Embryonic facial prominence (tissue), 1 donor: ENCODE measurements at regions not wholly inside any gene's neighbourhood (a gene's known extent, or its start where the extent isn't known, plus 50 kb on each side); places are given as distances from the start of the nearest gene placed in this dataset.
"Not testable (repeated sequence)": the region's sequence is repeated elsewhere in the genome, so short reads cannot be mapped to it uniquely, and the experiment has no call there.

Source experiments
- DNase-seq: peaks from one replicate; pipeline ENCODE4 v3.0.0-alpha.2; 2016; ENCODE audit errors: extremely low spot score

GRCh38 chr11:80718611-80719291 is 1277.9 kb upstream of the TENM4 start:
- DNase-seq, result no peak

- DNase-seq, result no peak
Measured at GRCh38 chr11:80702264-80702663, 1261.4 kb upstream of the TENM4 start.

DNA sequence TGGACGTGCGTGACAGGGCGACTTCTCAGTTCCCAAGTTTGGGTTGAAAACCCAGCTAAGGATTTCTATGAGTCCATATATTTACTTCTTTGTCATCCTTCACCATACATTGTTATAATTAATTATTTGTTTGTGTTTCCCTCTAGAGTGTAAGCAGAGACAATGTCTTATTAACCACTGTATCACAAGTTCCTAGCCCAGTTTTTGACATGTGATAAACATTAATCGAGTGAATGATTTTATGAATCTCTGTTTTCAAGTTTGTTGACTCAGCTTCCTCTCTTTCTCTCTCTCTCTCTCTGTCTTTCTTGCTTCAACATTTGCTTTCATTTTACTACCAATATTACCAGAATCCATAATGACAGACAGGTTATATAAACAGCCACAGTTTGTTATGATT is 1259.6 kb upstream of the TENM4 start:
- no peak for DNase-seq

- DNase-seq, result not testable (repeated sequence)
Measured at GRCh38 chr11:80699406-80700177, 1258.8 kb upstream of the TENM4 start.

GRCh38 chr11:80698637-80699036 is 1257.8 kb upstream of the TENM4 start:
- DNase-seq, result no peak

- DNase-seq, result no peak
Measured at GRCh38 chr11:80694385-80694784, 1253.6 kb upstream of the TENM4 start.

DNA sequence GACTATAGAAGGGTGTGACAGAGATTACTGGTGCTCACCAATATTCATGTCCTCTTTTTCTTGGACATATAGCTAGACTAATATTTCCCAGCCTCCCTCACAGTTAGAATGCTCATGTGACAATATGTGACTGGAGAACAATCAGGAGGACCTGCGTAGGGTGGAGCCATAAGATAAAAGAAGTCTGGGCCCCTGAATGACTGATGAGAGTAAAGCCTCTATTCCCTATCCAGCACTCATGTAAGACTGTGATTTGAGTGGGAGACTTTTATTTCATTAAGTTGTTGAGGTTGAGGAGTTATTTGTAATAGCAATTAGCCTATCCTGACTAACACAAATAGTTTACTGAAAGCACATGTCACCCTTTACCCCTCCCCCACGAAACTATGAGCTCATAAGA is 1247.1 kb upstream of the TENM4 start:
- no peak for DNase-seq

DNA sequence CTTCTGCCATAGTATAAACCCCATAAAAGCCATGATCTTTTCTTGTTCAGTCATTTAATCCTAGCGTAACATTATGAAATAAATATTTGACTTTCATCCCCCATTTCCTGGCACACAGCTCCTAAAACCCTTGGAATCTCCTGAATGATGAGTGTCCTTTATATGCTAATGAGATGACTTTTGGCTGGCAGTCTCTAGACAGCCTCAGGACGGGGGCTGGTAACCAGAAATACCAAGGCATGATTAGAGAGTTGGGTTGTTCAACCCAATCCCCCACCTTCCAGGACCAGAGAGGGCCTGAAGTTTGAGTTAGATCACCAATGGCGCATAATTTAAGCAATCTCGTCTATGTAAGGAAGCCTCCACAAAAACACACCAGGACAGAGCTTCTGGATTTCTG is 1246.1 kb upstream of the TENM4 start:
- DNase-seq, result no peak

GRCh38 chr11:80673566-80673965 is 1232.7 kb upstream of the TENM4 start:
- no peak for DNase-seq

GRCh38 chr11:80669620-80670019 is 1228.8 kb upstream of the TENM4 start:
- no peak for DNase-seq

GRCh38 chr11:80668039-80668438 is 1227.2 kb upstream of the TENM4 start:
- no peak for DNase-seq

DNA sequence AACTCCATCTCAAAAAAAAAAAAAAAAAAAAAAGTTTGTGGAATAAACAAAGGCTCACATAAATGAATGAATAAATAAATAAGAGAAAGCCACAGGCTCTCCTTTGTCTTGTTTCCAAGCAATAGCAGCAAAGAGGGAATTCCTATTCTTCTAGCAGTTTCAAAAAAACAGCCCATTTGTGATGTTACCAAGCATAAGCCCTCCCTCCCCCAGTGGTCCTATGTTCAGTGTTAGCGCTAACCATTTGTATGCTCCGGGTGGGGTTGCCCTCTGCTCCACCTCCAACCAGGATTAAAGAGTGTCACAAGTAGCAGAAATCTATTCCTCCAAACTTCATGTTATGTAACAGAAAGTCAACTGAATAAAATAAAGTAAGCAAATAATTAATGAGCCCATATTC is 1215.0 kb upstream of the TENM4 start:
- no peak for DNase-seq

- no peak for DNase-seq
Measured at GRCh38 chr11:80650966-80651365, 1210.1 kb upstream of the TENM4 start.

- DNase-seq, result no peak
Measured at GRCh38 chr11:80649186-80649585, 1208.4 kb upstream of the TENM4 start.

- no peak for DNase-seq
Measured at GRCh38 chr11:80638296-80638695, 1197.5 kb upstream of the TENM4 start.

DNA sequence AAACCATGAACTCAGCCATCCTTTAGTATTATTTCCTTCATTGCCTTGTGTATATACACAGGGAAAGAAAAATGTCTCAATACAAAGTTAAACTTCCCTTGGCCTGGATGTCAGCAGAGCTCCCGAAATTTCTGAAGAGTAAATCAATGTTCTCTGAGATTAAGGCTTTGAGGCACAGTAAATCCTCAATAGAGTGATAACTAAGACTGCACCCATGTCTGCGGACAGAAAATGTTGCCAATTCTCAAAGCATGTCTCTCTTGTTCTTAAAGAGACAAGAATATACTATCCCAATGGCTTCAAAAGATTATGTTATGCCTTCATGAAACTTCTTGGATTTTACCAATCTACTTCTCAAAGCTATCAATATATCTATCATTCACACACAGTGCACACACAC is 1196.7 kb upstream of the TENM4 start:
- DNase-seq, result no peak

DNA sequence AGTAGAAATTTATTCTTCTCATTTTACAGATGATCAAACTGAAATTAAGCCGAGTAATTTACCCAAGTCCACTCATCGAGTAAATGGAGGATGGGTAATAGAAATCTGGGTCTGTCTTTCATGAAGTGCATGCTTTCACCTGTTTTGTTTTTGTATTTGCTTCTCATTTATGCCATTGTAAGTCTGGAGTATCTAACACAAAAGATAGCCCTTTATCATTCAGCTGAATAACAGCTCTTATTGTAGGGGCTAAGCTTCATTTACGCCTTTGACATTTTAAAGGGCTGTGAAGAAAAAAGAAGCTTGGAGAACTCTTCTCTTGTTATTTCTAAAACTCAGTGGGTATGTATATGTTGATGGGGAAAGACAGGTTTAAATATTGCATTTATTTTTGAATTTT is 1196.2 kb upstream of the TENM4 start:
- DNase-seq, result no peak

GRCh38 chr11:80635178-80635577 is 1194.3 kb upstream of the TENM4 start:
- no peak for DNase-seq

GRCh38 chr11:80632691-80633090 is 1191.9 kb upstream of the TENM4 start:
- no peak for DNase-seq

- DNase-seq, result no peak
Measured at GRCh38 chr11:80632156-80632555, 1191.3 kb upstream of the TENM4 start.

- DNase-seq, result no peak
Measured at GRCh38 chr11:80629466-80629865, 1188.6 kb upstream of the TENM4 start.

DNA sequence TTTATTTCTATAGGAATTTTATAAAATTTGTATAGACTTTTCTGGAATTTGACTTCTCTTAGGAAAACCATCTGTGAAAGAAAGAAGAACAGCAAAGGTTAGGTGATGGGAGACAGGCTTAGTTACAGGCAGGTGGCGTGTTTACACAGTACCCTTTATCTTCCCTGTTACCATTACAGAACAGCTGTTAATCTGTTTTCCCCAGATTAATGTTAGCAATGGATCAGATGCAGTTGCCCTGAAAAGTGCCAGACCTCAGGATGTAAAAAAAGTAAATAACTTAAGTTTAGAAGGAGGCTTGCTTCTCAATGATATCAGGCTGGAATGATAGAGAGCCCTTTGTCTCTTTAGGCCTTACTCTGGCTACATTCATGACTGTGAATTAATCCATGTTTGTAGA is 1186.5 kb upstream of the TENM4 start:
- DNase-seq, result no peak

DNA sequence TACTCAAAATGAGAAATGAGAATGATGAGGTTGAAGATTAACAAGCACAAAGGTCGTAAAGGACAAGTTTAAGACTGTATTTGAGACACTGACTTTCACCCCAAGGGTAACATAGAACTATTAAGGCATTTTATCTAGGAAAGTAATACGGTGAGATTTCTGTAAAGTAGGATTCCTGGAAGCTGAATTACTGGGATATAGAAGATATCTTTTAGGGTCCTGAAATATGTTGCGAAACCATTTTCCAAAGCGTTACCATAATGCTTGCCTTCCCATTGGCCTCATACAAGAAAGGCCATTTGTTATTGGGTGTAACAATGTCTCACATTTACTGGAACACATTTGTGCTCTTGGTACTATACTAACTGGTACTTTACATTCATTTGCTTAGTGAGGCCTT is 1185.9 kb upstream of the TENM4 start:
- no peak for DNase-seq

DNA sequence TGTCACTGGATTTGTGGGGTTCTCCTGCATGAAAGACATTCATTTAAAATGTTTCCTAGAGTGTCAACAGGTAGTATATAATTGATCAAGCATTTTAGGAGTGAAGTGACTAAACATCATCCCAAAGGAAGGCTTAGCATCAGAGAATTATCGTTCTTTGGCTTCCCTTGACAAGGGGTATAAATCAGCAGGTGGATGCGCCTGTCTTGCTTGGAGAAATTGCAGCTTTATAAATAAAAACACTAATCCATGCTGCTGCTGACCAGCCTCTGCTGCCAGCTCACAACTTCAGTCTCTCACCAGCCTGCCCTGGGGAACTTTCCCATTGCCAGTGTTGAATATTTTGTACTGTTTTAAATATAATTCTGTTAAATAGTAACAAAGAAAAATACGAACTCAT is 1184.7 kb upstream of the TENM4 start:
- DNase-seq, result no peak
